PC-9 (cell line): ENCODE measurements at regions not wholly inside any gene's neighbourhood (a gene's known extent, or its start where the extent isn't known, plus 50 kb on each side); places are given as distances from the start of the nearest gene placed in this dataset.

Experiments
- EZH2 ChIP-seq: fragments of 200-600 bp; sonication (generic); IDR thresholded peaks from 2 replicates; pipeline ENCODE4 v1.8.0; 2017; ENCODE audit warnings: antibody characterized with exemption, low read depth
- TF ChIP-seq, protein P1 (sequence below): fragments of 200-600 bp; sonication (generic); conservative IDR thresholded peaks from 2 replicates; pipeline ENCODE4 v1.6.1; 2017; ENCODE audit warnings: mixed run types, antibody characterized with exemption, mild to moderate bottlenecking, moderate library complexity

DNA sequence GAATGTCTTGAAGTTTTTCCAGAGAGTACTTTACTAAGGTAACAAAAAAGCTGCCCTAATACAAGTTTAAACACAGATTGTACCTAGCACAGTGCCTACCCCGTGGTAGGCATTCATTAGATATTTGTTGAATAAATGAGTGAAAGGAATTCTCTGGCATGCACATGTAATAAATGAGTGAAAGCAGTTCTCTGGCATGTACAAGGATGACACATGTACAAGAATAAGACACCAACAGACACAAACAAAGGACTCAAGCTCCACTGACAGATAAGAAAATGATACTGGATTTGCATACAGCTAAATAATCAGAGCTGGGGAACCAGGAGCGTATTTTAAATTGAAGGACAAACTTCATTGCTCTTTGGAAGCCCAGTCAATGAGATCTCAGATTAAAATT lies 535.8 kb downstream of the EFNA5 start:
- TF ChIP-seq, protein P1, sequence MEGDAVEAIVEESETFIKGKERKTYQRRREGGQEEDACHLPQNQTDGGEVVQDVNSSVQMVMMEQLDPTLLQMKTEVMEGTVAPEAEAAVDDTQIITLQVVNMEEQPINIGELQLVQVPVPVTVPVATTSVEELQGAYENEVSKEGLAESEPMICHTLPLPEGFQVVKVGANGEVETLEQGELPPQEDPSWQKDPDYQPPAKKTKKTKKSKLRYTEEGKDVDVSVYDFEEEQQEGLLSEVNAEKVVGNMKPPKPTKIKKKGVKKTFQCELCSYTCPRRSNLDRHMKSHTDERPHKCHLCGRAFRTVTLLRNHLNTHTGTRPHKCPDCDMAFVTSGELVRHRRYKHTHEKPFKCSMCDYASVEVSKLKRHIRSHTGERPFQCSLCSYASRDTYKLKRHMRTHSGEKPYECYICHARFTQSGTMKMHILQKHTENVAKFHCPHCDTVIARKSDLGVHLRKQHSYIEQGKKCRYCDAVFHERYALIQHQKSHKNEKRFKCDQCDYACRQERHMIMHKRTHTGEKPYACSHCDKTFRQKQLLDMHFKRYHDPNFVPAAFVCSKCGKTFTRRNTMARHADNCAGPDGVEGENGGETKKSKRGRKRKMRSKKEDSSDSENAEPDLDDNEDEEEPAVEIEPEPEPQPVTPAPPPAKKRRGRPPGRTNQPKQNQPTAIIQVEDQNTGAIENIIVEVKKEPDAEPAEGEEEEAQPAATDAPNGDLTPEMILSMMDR, result no peak
- no peak for TF ChIP-seq EZH2
